H9 (cell line): ENCODE measurements at regions not wholly inside any gene's neighbourhood (a gene's known extent, or its start where the extent isn't known, plus 50 kb on each side); places are given as distances from the start of the nearest gene placed in this dataset.
"Not testable (repeated sequence)": the region's sequence is repeated elsewhere in the genome, so short reads cannot be mapped to it uniquely, and the experiment has no call there.

Source experiments
- DNase-seq: peaks from one replicate; pipeline ENCODE4 v3.0.0-alpha.2; 2017
- H2AFZ ChIP-seq: one replicate; pipeline ENCODE4 v1.6.1; 2013; ENCODE audit warnings: mild to moderate bottlenecking, low read length, control low read depth, moderate library complexity
- H2AK5ac ChIP-seq: 2 replicates; pipeline ENCODE4 v1.6.1; 2013; ENCODE audit warnings: low read length, control low read depth, mixed read lengths; ENCODE audit not compliant: insufficient read length
- H2BK120ac ChIP-seq: one replicate; pipeline ENCODE4 v1.6.1; 2013; ENCODE audit warnings: low read depth, mild to moderate bottlenecking, low read length, control low read depth, inconsistent platforms; ENCODE audit not compliant: poor library complexity, severe bottlenecking
- H2BK12ac ChIP-seq: 2 replicates; pipeline ENCODE4 v1.6.1; 2013; ENCODE audit warnings: low read length, control low read depth, mixed read lengths, low read depth; ENCODE audit not compliant: insufficient read length
- H2BK15ac ChIP-seq: 2 replicates; pipeline ENCODE4 v1.6.1; 2013; ENCODE audit warnings: low read depth, low read length, control low read depth
- H2BK20ac ChIP-seq: one replicate; pipeline ENCODE4 v1.6.1; 2013; ENCODE audit warnings: low read depth, mild to moderate bottlenecking, low read length, control low read depth, inconsistent platforms; ENCODE audit not compliant: poor library complexity, severe bottlenecking
- H2BK5ac ChIP-seq: 2 replicates; pipeline ENCODE4 v1.6.1; 2013; ENCODE audit warnings: low read length, control low read depth, mixed read lengths; ENCODE audit not compliant: insufficient read length
- H3K14ac ChIP-seq: 2 replicates; pipeline ENCODE4 v1.6.1; 2013; ENCODE audit warnings: low read length, control low read depth; ENCODE audit not compliant: insufficient read depth
- H3K18ac ChIP-seq: 2 replicates; pipeline ENCODE4 v1.6.1; 2013; ENCODE audit warnings: low read depth, mild to moderate bottlenecking, mixed read lengths, low read length, control low read depth; ENCODE audit not compliant: insufficient read length
- H3K23ac ChIP-seq: 2 replicates; pipeline ENCODE4 v1.6.1; 2013; ENCODE audit warnings: low read length, control low read depth, mixed read lengths, low read depth; ENCODE audit not compliant: insufficient read length
- H3K23me2 ChIP-seq: 2 replicates; pipeline ENCODE4 v1.6.1; 2013; ENCODE audit warnings: low read depth, mild to moderate bottlenecking, mixed read lengths, low read length, control low read depth; ENCODE audit not compliant: insufficient read length, poor library complexity, severe bottlenecking
- H3K27ac ChIP-seq: 2 replicates; pipeline ENCODE4 v1.5.1; 2013; ENCODE audit warnings: low read length, control low read depth, mixed read lengths, low read depth; ENCODE audit not compliant: insufficient read length
- H3K27me3 ChIP-seq: 2 replicates; pipeline ENCODE4 v1.6.1; 2013; ENCODE audit warnings: low read length, control low read depth, inconsistent platforms; ENCODE audit not compliant: insufficient read depth
- H3K4ac ChIP-seq: 2 replicates; pipeline ENCODE4 v1.6.1; 2013; ENCODE audit warnings: low read depth, mild to moderate bottlenecking, control low read depth, inconsistent platforms, low read length, moderate library complexity
- H3K4me1 ChIP-seq: 2 replicates; pipeline ENCODE4 v1.6.1; 2013; ENCODE audit warnings: low read length, control low read depth, inconsistent platforms; ENCODE audit not compliant: insufficient read depth
- H3K4me2 ChIP-seq: 2 replicates; pipeline ENCODE4 v1.6.1; 2013; ENCODE audit warnings: low read length, control low read depth, mixed read lengths; ENCODE audit not compliant: insufficient read length, insufficient read depth
- H3K56ac ChIP-seq: 2 replicates; pipeline ENCODE4 v1.6.1; 2013; ENCODE audit warnings: low read depth, mild to moderate bottlenecking, mixed read lengths, low read length, control low read depth; ENCODE audit not compliant: insufficient read length
- H3K79me1 ChIP-seq: 2 replicates; pipeline ENCODE4 v1.6.1; 2013; ENCODE audit warnings: low read depth, mild to moderate bottlenecking, moderate library complexity, low read length, control low read depth, inconsistent platforms; ENCODE audit not compliant: insufficient read depth, poor library complexity, severe bottlenecking
- H3K79me2 ChIP-seq: 2 replicates; pipeline ENCODE4 v1.6.1; 2013; ENCODE audit warnings: low read length, control low read depth, inconsistent platforms; ENCODE audit not compliant: insufficient read depth
- H3K9ac ChIP-seq: 2 replicates; pipeline ENCODE4 v1.6.1; 2013; ENCODE audit warnings: low read length, control low read depth, mixed read lengths; ENCODE audit not compliant: insufficient read length; ENCODE audit errors: extremely low read depth
- H3K9me3 ChIP-seq: one replicate; pipeline ENCODE4 v1.6.1; 2013; ENCODE audit warnings: low read depth, low read length, inconsistent platforms; ENCODE audit not compliant: control insufficient read depth
- H3T11ph ChIP-seq: one replicate; pipeline ENCODE4 v1.6.1; 2013; ENCODE audit warnings: mild to moderate bottlenecking, low read length, control low read depth, inconsistent platforms
- H4K20me1 ChIP-seq: one replicate; pipeline ENCODE4 v1.6.1; 2013; ENCODE audit not compliant: control insufficient read depth, insufficient read length, insufficient read depth
- H4K5ac ChIP-seq: 2 replicates; pipeline ENCODE4 v1.6.1; 2013; ENCODE audit warnings: low read depth, mild to moderate bottlenecking, mixed read lengths, low read length, control low read depth; ENCODE audit not compliant: insufficient read length
- H4K8ac ChIP-seq: replicated peaks from 2 replicates; pipeline ENCODE4 v1.6.1; 2013; ENCODE audit warnings: low read length, control low read depth, mixed read lengths, low read depth; ENCODE audit not compliant: insufficient read length
- H4K91ac ChIP-seq: 2 replicates; pipeline ENCODE4 v1.6.1; 2013; ENCODE audit warnings: low read depth, mild to moderate bottlenecking, moderate library complexity, mixed read lengths, low read length, control low read depth; ENCODE audit not compliant: insufficient read length
- H3K27ac Mint-ChIP-seq, 3 experiments: 2 replicates in 2 of 3; 3 replicates in 1 of 3; pipeline ENCODE4 v1.8.0; 2020 to 2021; ENCODE audit warnings: mixed read lengths in 3 of 3, mild to moderate bottlenecking in 1 of 3, moderate library complexity in 1 of 3
- H3K27me3 Mint-ChIP-seq: 2 replicates; pipeline ENCODE4 v1.8.0; 2021; ENCODE audit warnings: low read depth, mild to moderate bottlenecking, moderate library complexity, mixed read lengths
- H3K36me3 Mint-ChIP-seq, 3 experiments: 2 replicates in 2 of 3; 3 replicates in 1 of 3; pipeline ENCODE4 v1.8.0; 2020 to 2021; ENCODE audit warnings: low read depth in 3 of 3, mixed read lengths in 3 of 3; ENCODE audit not compliant: insufficient read depth in 1 of 3
- H3K4me1 Mint-ChIP-seq, 2 experiments: 2 replicates each; pipeline ENCODE4 v1.8.0; 2020; ENCODE audit warnings: mixed read lengths in 2 of 2
- H3K4me3 Mint-ChIP-seq, 2 experiments: 2 replicates in 1 of 2; 3 replicates in 1 of 2; pipeline ENCODE4 v1.8.0; 2020 to 2021; ENCODE audit warnings: mild to moderate bottlenecking in 2 of 2, mixed read lengths in 2 of 2, moderate library complexity in 1 of 2
- H3K9me3 Mint-ChIP-seq, 2 experiments: 2 replicates in 1 of 2; 3 replicates in 1 of 2; pipeline ENCODE4 v1.8.0; 2020; ENCODE audit warnings: mild to moderate bottlenecking in 2 of 2, mixed read lengths in 2 of 2, moderate library complexity in 1 of 2
- WGBS: extraction: QIAGEN DNeasy Blood & Tissue Kit; methylation state at CpG from one replicate; pipeline ENCODE4 v1.1.7; 2013; ENCODE audit warnings: missing lambda C conversion rate, low lambda C conversion rate, mixed read lengths; ENCODE audit not compliant: insufficient read length; ENCODE audit errors: extremely low coverage; 5-methylcytosine and 5-hydroxymethylcytosine counted together

- H3K23me2 ChIP-seq, H3K4me1 ChIP-seq, H3K56ac ChIP-seq, H2BK15ac ChIP-seq, H3K79me1 ChIP-seq, H3K4me1 Mint-ChIP-seq, H3K27ac ChIP-seq, H3T11ph ChIP-seq, H3K4me3 Mint-ChIP-seq, H4K91ac ChIP-seq, H3K9ac ChIP-seq, H3K4me2 ChIP-seq, H2BK20ac ChIP-seq, H3K23ac ChIP-seq, H3K27ac Mint-ChIP-seq, H2BK12ac ChIP-seq, H2BK5ac ChIP-seq, H2AK5ac ChIP-seq, H3K4ac ChIP-seq, H2BK120ac ChIP-seq, H2AFZ ChIP-seq, H3K27me3 Mint-ChIP-seq, H3K27me3 ChIP-seq, H3K18ac ChIP-seq, H4K20me1 ChIP-seq, H3K79me2 ChIP-seq, H4K5ac ChIP-seq, H3K36me3 Mint-ChIP-seq, H3K9me3 ChIP-seq, H4K8ac ChIP-seq, H3K14ac ChIP-seq, DNase-seq: not testable (repeated sequence)
- H3K9me3 Mint-ChIP-seq, result peaks cover 13 to 22% of the 10 kb centered on the region in 2 experiments; a peak in 4 of 5 replicates
- WGBS, result no CpG with 5 or more reads among the region's 6 CpGs
Observed at GRCh38 chr2:89876878-89877277, 1185.4 kb downstream of the RPIA start.

- WGBS, result no CpG with 5 or more reads among the region's 1 CpG
- H3K9me3 Mint-ChIP-seq, result peaks cover 16 to 24% of the 10 kb centered on the region in 2 experiments
- H3T11ph ChIP-seq, result not testable (repeated sequence)
Observed at GRCh38 chr2:89882880-89883279, 1191.4 kb downstream of the RPIA start.

More at GRCh38 chr2:89882880-89883279, 1191.4 kb downstream of the RPIA start:
- H3K56ac ChIP-seq, H3K23ac ChIP-seq, H3K23me2 ChIP-seq, H3K4me3 Mint-ChIP-seq, H3K79me1 ChIP-seq, H3K14ac ChIP-seq, H4K8ac ChIP-seq, H3K27ac ChIP-seq, H2BK12ac ChIP-seq, H4K91ac ChIP-seq, H2AK5ac ChIP-seq, H3K9me3 ChIP-seq, H2BK5ac ChIP-seq, H3K4me1 Mint-ChIP-seq, H4K20me1 ChIP-seq, H2BK15ac ChIP-seq, H3K27ac Mint-ChIP-seq, H2AFZ ChIP-seq, H3K4me1 ChIP-seq, H3K4me2 ChIP-seq, H3K18ac ChIP-seq, DNase-seq, H3K36me3 Mint-ChIP-seq, H4K5ac ChIP-seq, H3K79me2 ChIP-seq, H3K4ac ChIP-seq, H2BK20ac ChIP-seq, H3K9ac ChIP-seq, H2BK120ac ChIP-seq, H3K27me3 Mint-ChIP-seq, H3K27me3 ChIP-seq: not testable (repeated sequence)
